NCI-H2196 (cell line): ENCODE measurements at regions not wholly inside any gene's neighbourhood (a gene's known extent, or its start where the extent isn't known, plus 50 kb on each side); places are given as distances from the start of the nearest gene placed in this dataset.
"Not testable (repeated sequence)": the region's sequence is repeated elsewhere in the genome, so short reads cannot be mapped to it uniquely, and the experiment has no call there.

Source experiments
- DNase-seq: peaks from one replicate; lab custom pipeline; 2025; ENCODE audit not compliant: unreplicated experiment; lab: John Stamatoyannopoulos, UW

GRCh38 chr2:39875182-39875913 is 96.3 kb upstream of the THUMPD2 start:
- DNase-seq = no peak

GRCh38 chr2:39874236-39874635 is 95.2 kb upstream of the THUMPD2 start:
- DNase-seq = no peak

GRCh38 chr2:39873586-39873985 is 94.5 kb upstream of the THUMPD2 start:
- no peak for DNase-seq

GRCh38 chr2:39872748-39873147 is 93.7 kb upstream of the THUMPD2 start:
- no peak for DNase-seq

- DNase-seq = no peak
Observed at GRCh38 chr2:39871291-39871761, 92.3 kb upstream of the THUMPD2 start.

GRCh38 chr2:39870871-39871270 is 91.8 kb upstream of the THUMPD2 start:
- no peak for DNase-seq

- no peak for DNase-seq
Observed at GRCh38 chr2:39867268-39867667, 88.2 kb upstream of the THUMPD2 start.

- DNase-seq = no peak
Observed at GRCh38 chr2:39865751-39866150, 86.7 kb upstream of the THUMPD2 start.

- DNase-seq = not testable (repeated sequence)
Observed at GRCh38 chr2:39863672-39864071, 84.6 kb upstream of the THUMPD2 start.

- no peak for DNase-seq
Observed at GRCh38 chr2:39860538-39860937, 81.5 kb upstream of the THUMPD2 start.

- no peak for DNase-seq
Observed at GRCh38 chr2:39858677-39859076, 79.6 kb upstream of the THUMPD2 start.

GRCh38 chr2:39855856-39856255 is 76.8 kb upstream of the THUMPD2 start:
- DNase-seq = no peak

- DNase-seq = no peak
Observed at GRCh38 chr2:39854771-39855170, 75.7 kb upstream of the THUMPD2 start.

- DNase-seq = no peak
Observed at GRCh38 chr2:39852831-39853230, 73.8 kb upstream of the THUMPD2 start.

- no peak for DNase-seq
Observed at GRCh38 chr2:39851651-39852110, 72.6 kb upstream of the THUMPD2 start.

- no peak for DNase-seq
Observed at GRCh38 chr2:39851251-39851650, 72.2 kb upstream of the THUMPD2 start.

GRCh38 chr2:39849982-39850526 is 71.0 kb upstream of the THUMPD2 start:
- no peak for DNase-seq

- no peak for DNase-seq
Observed at GRCh38 chr2:39849064-39849463, 70.0 kb upstream of the THUMPD2 start.

GRCh38 chr2:39845460-39846146 is 66.5 kb upstream of the THUMPD2 start:
- DNase-seq = no peak

- no peak for DNase-seq
Observed at GRCh38 chr2:39839261-39839848, 60.3 kb upstream of the THUMPD2 start.

GRCh38 chr2:39838589-39838988 is 59.5 kb upstream of the THUMPD2 start:
- no peak for DNase-seq
